Bronchial epithelial cell (primary cell): ENCODE measurements at regions not wholly inside any gene's neighbourhood (a gene's known extent, or its start where the extent isn't known, plus 50 kb on each side); places are given as distances from the start of the nearest gene placed in this dataset.

Experiments used
- DNase-seq: peaks from one replicate; pipeline ENCODE4 v3.0.0-alpha.2; 2010; ENCODE audit warnings: low read depth
- FAIRE-seq: peaks from 2 replicates; lab custom pipeline; 2011; peaks lifted over from hg19 to GRCh38; lab: Jason Lieb, UNC
- H3K27me3 ChIP-seq: 2 replicates; pipeline ENCODE4 v1.5.1; 2011; ENCODE audit warnings: low read length; ENCODE audit not compliant: control insufficient read depth, insufficient read depth
- H3K36me3 ChIP-seq: 2 replicates; pipeline ENCODE4 v1.5.1; 2011; ENCODE audit warnings: low read length; ENCODE audit not compliant: control insufficient read depth, insufficient read depth
- H3K4me3 ChIP-seq: 2 replicates; pipeline ENCODE4 v1.5.1; 2011; ENCODE audit warnings: mild to moderate bottlenecking, low read depth, low read length, control low read depth
- CTCF ChIP-seq: IDR thresholded peaks from 2 replicates; pipeline ENCODE4 v1.5.1; 2011; ENCODE audit warnings: mild to moderate bottlenecking, moderate library complexity, low read length, control low read depth, inconsistent platforms; ENCODE audit not compliant: insufficient read depth, severe bottlenecking

GRCh38 chr7:12770227-12770975 lies 83.0 kb downstream of the ARL4A start:
- FAIRE-seq: no peak
- Histone ChIP-seq H3K36me3 (no peaks in the 10 kb centered on the region), H3K4me3 (no peak overlapping the region), H3K27me3 (no peaks in the 10 kb centered on the region)
- TF ChIP-seq CTCF: no peak
- DNase-seq: peak; percentile 23

- TF ChIP-seq CTCF: no peak
- no peaks in the 10 kb centered on the region for H3K36me3 ChIP-seq
- no peak overlapping the region for H3K4me3 ChIP-seq
- FAIRE-seq: no peak
- no peak for DNase-seq
- H3K27me3 ChIP-seq: no peaks in the 10 kb centered on the region
Measured at GRCh38 chr7:12771378-12771877, 84.0 kb downstream of the ARL4A start.

DNA sequence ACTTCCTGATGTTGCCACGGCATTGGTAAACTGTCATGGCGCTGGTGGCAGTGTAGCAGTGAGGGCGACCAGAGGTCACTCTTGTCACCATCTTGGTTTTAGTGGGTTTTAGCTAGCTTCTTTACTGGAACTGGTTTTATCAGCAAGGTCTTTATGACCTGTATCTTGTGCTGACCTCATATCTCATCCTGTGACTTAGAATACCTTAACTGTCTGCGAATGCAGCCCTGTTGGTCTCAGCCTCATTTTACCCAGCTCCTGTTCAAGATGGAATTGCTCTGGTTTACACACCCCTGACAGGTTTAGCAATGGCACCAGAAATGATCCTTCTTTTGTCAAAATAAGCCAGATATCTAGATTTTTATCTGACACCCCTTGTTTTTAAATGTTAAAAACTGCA lies 85.3 kb downstream of the ARL4A start:
- FAIRE-seq (no peak), DNase-seq (no peak)
- Histone ChIP-seq H3K36me3 (no peaks in the 10 kb centered on the region), H3K4me3 (no peak overlapping the region), H3K27me3 (no peaks in the 10 kb centered on the region)
- TF ChIP-seq CTCF: no peak

- TF ChIP-seq CTCF: no peak
- DNase-seq: no peak
- Histone ChIP-seq H3K4me3 (no peak overlapping the region), H3K27me3 (no peaks in the 10 kb centered on the region), H3K36me3 (no peaks in the 10 kb centered on the region)
- no peak for FAIRE-seq
Measured at GRCh38 chr7:12777257-12777656, 89.8 kb downstream of the ARL4A start.

- no peak for DNase-seq
- TF ChIP-seq CTCF: no peak
Measured at GRCh38 chr7:12779947-12780346, 92.5 kb downstream of the ARL4A start.

More at GRCh38 chr7:12779947-12780346, 92.5 kb downstream of the ARL4A start:
- H3K36me3 ChIP-seq: no peaks in the 10 kb centered on the region
- no peak overlapping the region for H3K4me3 ChIP-seq
- no peaks in the 10 kb centered on the region for H3K27me3 ChIP-seq
- no peak for FAIRE-seq
